Tibial artery (tissue), 4 donors: ENCODE measurements at regions not wholly inside any gene's neighbourhood (a gene's known extent, or its start where the extent isn't known, plus 50 kb on each side); places are given as distances from the start of the nearest gene placed in this dataset.
"Not testable (repeated sequence)": the region's sequence is repeated elsewhere in the genome, so short reads cannot be mapped to it uniquely, and the experiment has no call there.

Experiments used
- DNase-seq, 2 donors: peaks; one replicate each; pipeline ENCODE4 v3.0.0-alpha.2; 2019
- H3K27ac ChIP-seq, 2 donors: fragments of 200-600 bp; sonication (generic) in 1 of 2; 1 replicate in 1 of 2; 2 replicates in 1 of 2; pipeline ENCODE4 v1.5.1; 2018 to 2019; ENCODE audit warnings: mild to moderate bottlenecking in 1 of 2
- H3K27me3 ChIP-seq, 2 donors: fragments of 200-600 bp; sonication (generic) in 1 of 2; one replicate each; pipeline versions ENCODE4 v1.5.1 to v1.6.0; 2016 to 2019
- H3K36me3 ChIP-seq, 3 donors: fragments of 200-600 bp; sonication (generic) in 2 of 3; one replicate each; pipeline ENCODE4 v1.5.1; 2016 to 2019; ENCODE audit warnings: mild to moderate bottlenecking in 2 of 3
- H3K4me1 ChIP-seq, 4 donors: fragments of 200-600 bp; sonication (generic) in 2 of 4; 1 replicate in 3 of 4; 2 replicates in 1 of 4; pipeline ENCODE4 v1.5.1; 2016 to 2019
- H3K4me3 ChIP-seq, 2 donors: fragments of 200-600 bp; sonication (generic) in 1 of 2; 1 replicate in 1 of 2; 2 replicates in 1 of 2; pipeline ENCODE4 v1.5.1; 2018 to 2019; ENCODE audit warnings: mild to moderate bottlenecking in 2 of 2
- H3K9me3 ChIP-seq, 3 donors: fragments of 200-600 bp; sonication (generic) in 1 of 3; one replicate each; pipeline ENCODE4 v1.5.1; 2016 to 2019
- intact Hi-C: fragments of 100-400 bp; cut with DNase I; formaldehyde crosslinking; loops from one replicate; pipeline ENCODE4 v1.15.0; 2023; ENCODE audit warnings: low total_unique reads
- TF ChIP-seq, protein P1 (sequence below), 2 experiments: fragments of 200-600 bp in 1 of 2; fragments of 450-650 bp in 1 of 2; IDR thresholded peaks; one replicate each; pipeline ENCODE4 v1.5.1; 2017 to 2019; ENCODE audit warnings: antibody characterized with exemption in 2 of 2, mild to moderate bottlenecking in 1 of 2, moderate library complexity in 1 of 2

DNA sequence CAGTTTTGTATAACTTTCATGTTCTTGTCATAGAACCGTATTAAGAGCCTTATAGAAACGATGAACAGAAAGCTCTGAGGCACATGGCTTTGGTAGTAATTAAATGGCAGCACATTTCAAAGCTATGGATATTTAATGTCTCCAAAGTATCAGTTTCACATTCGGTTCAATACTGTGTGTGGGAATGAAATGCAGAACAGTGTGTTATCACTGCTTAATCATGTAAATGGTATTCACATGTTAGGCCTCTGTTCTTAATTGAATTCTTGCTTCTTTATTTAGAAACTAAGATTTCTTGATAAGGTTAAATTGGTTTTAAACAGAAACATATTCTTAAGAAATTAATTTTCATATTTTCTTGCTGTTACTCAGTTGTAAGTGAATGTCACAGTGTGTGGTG, 701.0 kb upstream of the PITX2 start:
- H3K27ac ChIP-seq = no peak overlapping the region
- peak overlapping the region in 1 of 2 donors; percentile 13 for H3K4me3 ChIP-seq
- peaks cover 0 to 17% (median 5%) of the 10 kb centered on the region in 4 donors for H3K4me1 ChIP-seq
- no peaks in the 10 kb centered on the region for H3K27me3 ChIP-seq
- TF ChIP-seq, protein P1, sequence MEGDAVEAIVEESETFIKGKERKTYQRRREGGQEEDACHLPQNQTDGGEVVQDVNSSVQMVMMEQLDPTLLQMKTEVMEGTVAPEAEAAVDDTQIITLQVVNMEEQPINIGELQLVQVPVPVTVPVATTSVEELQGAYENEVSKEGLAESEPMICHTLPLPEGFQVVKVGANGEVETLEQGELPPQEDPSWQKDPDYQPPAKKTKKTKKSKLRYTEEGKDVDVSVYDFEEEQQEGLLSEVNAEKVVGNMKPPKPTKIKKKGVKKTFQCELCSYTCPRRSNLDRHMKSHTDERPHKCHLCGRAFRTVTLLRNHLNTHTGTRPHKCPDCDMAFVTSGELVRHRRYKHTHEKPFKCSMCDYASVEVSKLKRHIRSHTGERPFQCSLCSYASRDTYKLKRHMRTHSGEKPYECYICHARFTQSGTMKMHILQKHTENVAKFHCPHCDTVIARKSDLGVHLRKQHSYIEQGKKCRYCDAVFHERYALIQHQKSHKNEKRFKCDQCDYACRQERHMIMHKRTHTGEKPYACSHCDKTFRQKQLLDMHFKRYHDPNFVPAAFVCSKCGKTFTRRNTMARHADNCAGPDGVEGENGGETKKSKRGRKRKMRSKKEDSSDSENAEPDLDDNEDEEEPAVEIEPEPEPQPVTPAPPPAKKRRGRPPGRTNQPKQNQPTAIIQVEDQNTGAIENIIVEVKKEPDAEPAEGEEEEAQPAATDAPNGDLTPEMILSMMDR (IDR thresholded peaks at IDR 0.05) = no peak
- intact Hi-C loops = no loop called here
- no peaks in the 10 kb centered on the region for H3K36me3 ChIP-seq
- H3K9me3 ChIP-seq = no peaks in the 10 kb centered on the region
- no peak for DNase-seq

DNA sequence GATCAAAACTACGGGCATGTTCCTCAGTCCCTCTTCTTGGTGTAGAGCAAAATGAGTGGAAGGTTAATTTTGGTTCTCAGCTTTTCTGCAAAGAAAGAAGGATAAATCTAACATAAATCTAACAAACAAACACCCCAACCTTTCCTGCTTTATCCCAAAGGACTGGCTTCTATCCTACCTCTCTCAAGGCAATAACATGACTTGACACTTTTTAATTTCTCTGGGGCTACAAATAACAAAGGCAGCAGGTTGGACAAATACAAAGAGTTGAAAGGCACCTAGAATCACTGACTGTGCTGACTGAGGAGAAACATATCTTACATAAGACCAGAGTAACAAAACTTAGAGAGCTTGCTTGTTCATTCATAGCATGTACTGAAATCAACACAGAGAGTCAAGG, 703.6 kb upstream of the PITX2 start:
- TF ChIP-seq, protein P1 (IDR thresholded peaks at IDR 0.05) = no peak
- no peaks in the 10 kb centered on the region for H3K36me3 ChIP-seq
- no peak for DNase-seq
- no peaks in the 10 kb centered on the region for H3K9me3 ChIP-seq
- intact Hi-C loops = no loop called here
- no peak overlapping the region for H3K27ac ChIP-seq
- H3K4me1 ChIP-seq = peaks cover 0 to 25% (median 5%) of the 10 kb centered on the region in 4 donors
- H3K27me3 ChIP-seq = no peaks in the 10 kb centered on the region
- H3K4me3 ChIP-seq = no peak overlapping the region

DNA sequence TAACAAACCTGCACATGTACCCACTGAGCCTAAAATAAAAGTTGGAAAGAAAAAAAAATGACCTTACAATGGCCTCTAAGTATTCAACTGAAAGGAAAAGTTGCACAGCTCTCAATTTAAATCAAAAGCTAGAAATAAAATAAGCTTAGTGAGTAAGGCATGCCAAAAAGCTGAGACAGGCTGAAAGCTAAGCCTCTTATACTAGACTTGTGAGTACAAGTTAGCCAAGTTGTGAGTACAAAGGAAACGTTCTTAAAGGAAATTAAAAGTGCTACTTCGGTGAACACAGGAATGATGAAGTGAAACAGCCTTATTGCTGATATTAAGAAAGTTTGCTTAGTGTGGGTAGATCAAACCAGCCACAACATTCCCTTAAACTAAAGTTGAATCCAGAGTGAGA, 707.9 kb upstream of the PITX2 start:
- no peaks in the 10 kb centered on the region for H3K27me3 ChIP-seq
- DNase-seq = no peak
- intact Hi-C loops = no loop called here
- H3K4me3 ChIP-seq = no peak overlapping the region
- no peaks in the 10 kb centered on the region for H3K36me3 ChIP-seq
- TF ChIP-seq, protein P1 (IDR thresholded peaks at IDR 0.05) = no peak
- no peak overlapping the region for H3K27ac ChIP-seq
- peaks cover 0 to 8% (median 0%) of the 10 kb centered on the region in 4 donors for H3K4me1 ChIP-seq
- H3K9me3 ChIP-seq = no peaks in the 10 kb centered on the region

DNA sequence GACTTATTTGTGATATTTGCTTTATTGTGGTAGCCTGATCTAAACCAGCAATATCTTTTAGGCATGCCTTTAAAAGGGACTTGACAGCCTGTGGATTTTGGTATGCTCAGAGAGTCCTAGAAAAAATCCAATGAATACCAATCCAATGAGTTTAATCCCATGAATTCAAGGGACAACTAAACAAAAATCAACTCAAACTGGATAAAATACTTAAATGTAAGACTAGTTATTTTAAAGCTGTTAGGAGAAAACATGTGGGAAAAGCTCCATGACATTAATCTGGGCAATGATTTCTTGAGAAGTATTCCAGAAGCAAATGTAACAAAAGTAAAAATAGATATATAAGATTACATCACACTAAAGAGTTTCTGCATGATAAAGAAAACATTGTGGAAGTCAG, 711.5 kb upstream of the PITX2 start:
- H3K27me3 ChIP-seq = no peaks in the 10 kb centered on the region
- H3K4me3 ChIP-seq = no peak overlapping the region
- no peaks in the 10 kb centered on the region for H3K9me3 ChIP-seq
- TF ChIP-seq, protein P1 (IDR thresholded peaks at IDR 0.05) = no peak
- no peak overlapping the region for H3K27ac ChIP-seq
- no peak for DNase-seq
- H3K4me1 ChIP-seq = peaks cover 0 to 8% (median 0%) of the 10 kb centered on the region in 4 donors
- no peaks in the 10 kb centered on the region for H3K36me3 ChIP-seq
- intact Hi-C loops = no loop called here

DNA sequence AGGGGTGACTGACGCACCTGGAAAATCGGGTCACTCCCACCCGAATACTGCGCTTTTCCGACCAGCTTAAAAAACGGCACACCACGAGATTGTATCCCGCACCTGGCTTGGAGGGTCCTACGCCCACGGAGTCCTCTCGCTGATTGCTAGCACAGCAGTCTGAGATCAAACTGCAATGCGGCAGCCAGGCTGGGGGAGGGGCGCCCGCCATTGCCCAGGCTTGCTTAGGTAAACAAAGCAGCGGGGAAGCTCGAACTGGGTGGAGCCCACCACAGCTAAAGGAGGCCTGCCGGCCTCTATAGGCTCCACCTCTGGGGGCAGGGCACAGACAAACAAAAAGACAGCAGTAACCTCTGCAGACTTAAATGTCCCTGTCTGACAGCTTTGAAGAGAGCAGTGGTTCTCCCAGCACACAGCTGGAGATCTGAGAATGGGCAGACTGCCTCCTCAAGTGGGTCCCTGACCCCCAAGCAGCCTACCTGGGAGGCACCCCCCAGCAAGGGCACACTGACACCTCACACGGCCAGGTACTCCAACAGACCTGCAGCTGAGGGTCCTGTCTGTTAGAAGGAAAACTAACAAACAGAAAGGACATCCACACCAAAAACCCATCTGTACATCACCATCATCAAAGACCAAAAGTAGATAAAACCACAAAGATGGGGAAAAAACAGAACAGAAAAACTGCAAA, 714.5 kb upstream of the PITX2 start:
- H3K9me3 ChIP-seq, H3K27ac ChIP-seq, intact Hi-C loops, H3K27me3 ChIP-seq, H3K4me1 ChIP-seq, H3K4me3 ChIP-seq, DNase-seq, H3K36me3 ChIP-seq: not testable (repeated sequence)

DNA sequence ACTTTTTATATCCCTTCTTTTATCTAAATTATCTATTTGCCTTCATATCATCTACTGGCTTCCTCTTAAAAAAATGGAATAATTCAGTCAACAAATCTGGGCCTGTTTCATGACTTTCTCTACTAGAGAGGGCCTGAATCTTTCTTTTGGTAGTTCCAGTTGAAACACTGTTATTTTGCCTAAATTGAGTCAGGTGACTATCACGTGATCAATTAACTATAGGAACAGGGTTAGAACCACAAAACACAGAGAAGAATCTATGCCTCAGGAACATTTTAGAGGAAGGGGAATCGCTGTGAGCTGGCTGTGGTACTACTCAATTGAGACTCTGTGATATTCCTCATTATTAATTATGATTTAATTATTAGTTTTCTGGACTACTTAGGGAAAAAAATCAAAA, 736.7 kb upstream of the PITX2 start:
- H3K4me3 ChIP-seq = no peak overlapping the region
- peaks cover 0 to 2% (median 0%) of the 10 kb centered on the region in 4 donors for H3K4me1 ChIP-seq
- H3K36me3 ChIP-seq = no peaks in the 10 kb centered on the region
- intact Hi-C loops = no loop called here
- H3K9me3 ChIP-seq = peaks cover 0 to 5% (median 0%) of the 10 kb centered on the region in 3 donors
- no peak for DNase-seq
- H3K27ac ChIP-seq = no peak overlapping the region
- H3K27me3 ChIP-seq = no peaks in the 10 kb centered on the region
- TF ChIP-seq, protein P1 (IDR thresholded peaks at IDR 0.05) = no peak
